OCI-LY7 (cell line): ENCODE measurements at regions not wholly inside any gene's neighbourhood (a gene's known extent, or its start where the extent isn't known, plus 50 kb on each side); places are given as distances from the start of the nearest gene placed in this dataset.

Experiments used
- BruUV-seq: library from RNA; stranded (reverse); fragments of 400-500 nt; replicated peaks from 2 replicates; lab custom pipeline; 2021; lab: Mats Ljungman, UMichigan
- CTCF ChIA-PET: fragments of 300-600 bp; sonication (Branson Sonifier 250); formaldehyde crosslinking; loops from one replicate; lab custom pipeline; 2022; ENCODE audit warnings: antibody characterized with exemption; ENCODE audit not compliant: unreplicated experiment; lab: Charles Lee
- POLR2A ChIA-PET: fragments of 300-600 bp; sonication (Branson Sonifier 250); formaldehyde crosslinking; loops from one replicate; lab custom pipeline; 2022; ENCODE audit warnings: antibody characterized with exemption; lab: Charles Lee
- DNase-seq: peaks from one replicate; pipeline ENCODE4 v3.0.0-alpha.2; 2015; ENCODE audit warnings: low spot score
- H2AFZ ChIP-seq: fragments of 200-600 bp; sonication (generic), shearing (Covaris generic); 2 replicates; pipeline ENCODE4 v1.6.1; 2014; ENCODE audit warnings: mild to moderate bottlenecking, antibody characterized with exemption, low read length, moderate library complexity
- H3K27ac ChIP-seq: fragments of 200-600 bp; sonication (generic); 2 replicates; pipeline ENCODE4 v1.5.1; 2014; ENCODE audit warnings: mixed run types, low read depth, mild to moderate bottlenecking, moderate library complexity, low read length, inconsistent platforms; ENCODE audit not compliant: poor library complexity, severe bottlenecking
- H3K36me3 ChIP-seq: fragments of 200-600 bp; sonication (generic); 2 replicates; pipeline ENCODE4 v1.6.1; 2014; ENCODE audit warnings: mild to moderate bottlenecking, antibody characterized with exemption, low read length, moderate library complexity, mixed read lengths; ENCODE audit not compliant: insufficient read depth
- H3K4me1 ChIP-seq: fragments of 200-600 bp; sonication (generic); 2 replicates; pipeline ENCODE4 v1.5.1; 2014; ENCODE audit warnings: mild to moderate bottlenecking, low read length; ENCODE audit not compliant: insufficient read depth, poor library complexity, severe bottlenecking
- H3K4me2 ChIP-seq: fragments of 200-600 bp; sonication (generic); 2 replicates; pipeline ENCODE4 v1.6.1; 2014; ENCODE audit warnings: mild to moderate bottlenecking, low read length
- H3K4me3 ChIP-seq: fragments of 200-600 bp; sonication (generic); 2 replicates; pipeline ENCODE4 v1.5.1; 2014; ENCODE audit warnings: mild to moderate bottlenecking, low read depth, low read length; ENCODE audit not compliant: poor library complexity, severe bottlenecking
- H3K79me2 ChIP-seq: fragments of 200-600 bp; sonication (generic); 2 replicates; pipeline ENCODE4 v1.6.1; 2016; ENCODE audit warnings: low read depth, mild to moderate bottlenecking, low read length, moderate library complexity, mixed read lengths; ENCODE audit not compliant: insufficient read depth
- H3K9me2 ChIP-seq: fragments of 200-600 bp; sonication (generic); 2 replicates; pipeline ENCODE4 v1.6.1; 2016; ENCODE audit warnings: mild to moderate bottlenecking, low read length, mixed read lengths; ENCODE audit not compliant: insufficient read depth
- H3K9me3 ChIP-seq: fragments of 200-600 bp; sonication (generic); 2 replicates; pipeline ENCODE4 v1.6.1; 2014; ENCODE audit warnings: mild to moderate bottlenecking, mixed run types, low read length, mixed read lengths
- H4K20me1 ChIP-seq: fragments of 200-600 bp; sonication (generic); 2 replicates; pipeline ENCODE4 v1.6.1; 2014; ENCODE audit warnings: mild to moderate bottlenecking, antibody characterized with exemption, low read length, moderate library complexity, mixed read lengths; ENCODE audit not compliant: insufficient read depth
- EZH2phosphoT487 ChIP-seq: fragments of 200-600 bp; sonication (generic); IDR thresholded peaks from 2 replicates; pipeline ENCODE4 v1.6.1; 2018; ENCODE audit warnings: low read depth, borderline replicate concordance, mild to moderate bottlenecking, mixed run types, antibody characterized with exemption, low read length, moderate library complexity, mixed read lengths
- intact Hi-C: fragments of 100-400 bp; cut with micrococcal nuclease; formaldehyde crosslinking; loops from one replicate; pipeline ENCODE4 v1.10.0; 2022; ENCODE audit not compliant: unreplicated experiment
- TF ChIP-seq, protein P1 (sequence below): fragments of 200-600 bp; sonication (generic); conservative IDR thresholded peaks from 2 replicates; pipeline ENCODE4 v1.5.1; 2014; ENCODE audit warnings: mild to moderate bottlenecking, antibody characterized with exemption, low read length, moderate library complexity, mixed read lengths

GRCh38 chr1:29747196-29747595 lies 510.9 kb downstream of the PTPRU start:
- Histone ChIP-seq H3K9me3 (no peaks in the 10 kb centered on the region), H3K79me2 (no peaks in the 10 kb centered on the region), H3K27ac (no peak overlapping the region), H3K4me2 (no peak overlapping the region), H2AFZ (no peak overlapping the region), H3K4me1 (no peaks in the 10 kb centered on the region), H3K9me2 (no peaks in the 10 kb centered on the region), H4K20me1 (no peaks in the 10 kb centered on the region), H3K36me3 (no peaks in the 10 kb centered on the region), H3K4me3 (no peak overlapping the region)
- BruUV-seq: no TSS peak
- TF ChIP-seq, protein P1, sequence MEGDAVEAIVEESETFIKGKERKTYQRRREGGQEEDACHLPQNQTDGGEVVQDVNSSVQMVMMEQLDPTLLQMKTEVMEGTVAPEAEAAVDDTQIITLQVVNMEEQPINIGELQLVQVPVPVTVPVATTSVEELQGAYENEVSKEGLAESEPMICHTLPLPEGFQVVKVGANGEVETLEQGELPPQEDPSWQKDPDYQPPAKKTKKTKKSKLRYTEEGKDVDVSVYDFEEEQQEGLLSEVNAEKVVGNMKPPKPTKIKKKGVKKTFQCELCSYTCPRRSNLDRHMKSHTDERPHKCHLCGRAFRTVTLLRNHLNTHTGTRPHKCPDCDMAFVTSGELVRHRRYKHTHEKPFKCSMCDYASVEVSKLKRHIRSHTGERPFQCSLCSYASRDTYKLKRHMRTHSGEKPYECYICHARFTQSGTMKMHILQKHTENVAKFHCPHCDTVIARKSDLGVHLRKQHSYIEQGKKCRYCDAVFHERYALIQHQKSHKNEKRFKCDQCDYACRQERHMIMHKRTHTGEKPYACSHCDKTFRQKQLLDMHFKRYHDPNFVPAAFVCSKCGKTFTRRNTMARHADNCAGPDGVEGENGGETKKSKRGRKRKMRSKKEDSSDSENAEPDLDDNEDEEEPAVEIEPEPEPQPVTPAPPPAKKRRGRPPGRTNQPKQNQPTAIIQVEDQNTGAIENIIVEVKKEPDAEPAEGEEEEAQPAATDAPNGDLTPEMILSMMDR: no peak
- TF ChIP-seq EZH2phosphoT487: no peak
- POLR2A ChIA-PET: no interaction called here
- CTCF ChIA-PET: no interaction called here
- no peak for DNase-seq
- intact Hi-C loops: no loop called here

DNA sequence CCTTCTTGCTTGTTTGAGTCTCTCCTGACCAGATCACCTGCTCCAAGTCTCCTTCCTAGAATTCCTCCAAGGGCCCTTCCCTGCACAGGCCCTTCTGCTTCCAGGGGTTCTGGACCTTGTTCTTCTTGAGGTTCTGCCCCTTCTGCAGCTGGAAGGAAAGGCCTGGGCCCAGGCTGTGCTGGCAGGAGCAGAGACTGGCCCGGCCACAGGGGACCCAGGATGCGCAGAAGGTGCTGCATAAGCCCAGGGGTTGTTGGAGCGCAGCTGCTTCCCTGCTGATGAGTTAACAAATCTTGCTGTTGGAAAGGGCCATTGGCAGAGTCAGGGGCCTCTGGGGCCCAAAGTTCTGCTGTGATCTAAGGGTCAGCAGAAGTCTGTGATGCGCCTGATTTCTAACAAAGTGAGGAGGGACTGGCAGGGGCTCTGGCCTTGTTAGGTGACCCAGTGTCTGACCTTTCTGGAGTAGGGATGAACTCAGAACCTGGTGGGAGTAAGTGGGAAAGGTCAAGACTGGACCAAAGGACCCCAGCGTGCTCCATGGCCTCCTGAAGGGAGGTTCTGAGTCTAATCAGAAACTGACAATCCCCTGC lies 509.8 kb downstream of the PTPRU start:
- no peaks in the 10 kb centered on the region for H3K79me2 ChIP-seq
- H3K4me1 ChIP-seq: no peaks in the 10 kb centered on the region
- ChIA-PET CTCF (no interaction called here), POLR2A (no interaction called here)
- BruUV-seq: no TSS peak
- no peak overlapping the region for H3K27ac ChIP-seq
- no peaks in the 10 kb centered on the region for H4K20me1 ChIP-seq
- no peaks in the 10 kb centered on the region for H3K36me3 ChIP-seq
- no peak for DNase-seq
- H3K9me2 ChIP-seq: no peaks in the 10 kb centered on the region
- no peaks in the 10 kb centered on the region for H3K9me3 ChIP-seq
- no peak overlapping the region for H2AFZ ChIP-seq
- intact Hi-C loops: no loop called here
- H3K4me2 ChIP-seq: no peak overlapping the region
- no peak for TF ChIP-seq EZH2phosphoT487
- TF ChIP-seq, protein P1: no peak
- H3K4me3 ChIP-seq: no peak overlapping the region

DNA sequence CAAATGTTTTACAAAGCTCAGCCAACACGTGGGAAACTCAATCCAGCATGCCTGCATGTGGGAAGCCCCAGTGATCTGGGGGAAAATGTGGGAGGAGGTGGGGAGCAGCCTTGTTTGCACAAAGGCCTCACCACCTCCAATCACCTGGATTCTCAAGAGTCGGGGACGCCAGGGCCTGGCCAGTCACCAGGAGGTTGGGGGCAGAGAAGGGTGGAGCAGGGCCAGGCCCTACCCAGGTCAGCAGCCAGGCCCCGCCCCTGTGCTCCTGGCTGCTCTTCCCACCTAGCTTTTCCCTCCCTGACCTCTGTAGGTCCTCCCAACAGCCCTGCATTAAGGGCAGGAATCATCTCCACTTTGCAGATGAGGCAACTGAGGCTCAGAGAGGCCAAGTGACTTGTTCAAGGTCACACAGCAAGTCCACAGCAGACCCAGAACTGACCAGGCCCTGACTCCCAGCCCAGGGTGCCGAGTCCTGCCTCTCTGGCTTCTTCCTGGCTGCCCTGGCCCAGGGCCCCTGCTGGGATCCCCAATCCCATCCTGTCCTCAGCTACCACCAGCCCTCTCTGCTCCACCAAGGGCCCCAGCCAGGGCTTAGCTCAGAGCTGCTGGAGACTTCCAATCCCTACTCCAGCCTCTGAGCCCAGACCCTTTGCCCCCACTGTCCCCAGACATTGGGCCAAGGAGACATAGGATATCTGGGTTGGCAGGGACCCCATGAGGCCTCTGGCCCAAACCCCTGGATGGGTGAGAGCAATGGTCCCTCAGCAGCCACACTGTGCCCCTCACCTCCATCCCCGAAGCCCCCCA lies 508.6 kb downstream of the PTPRU start:
- no peak for DNase-seq
- Histone ChIP-seq H3K9me2 (no peaks in the 10 kb centered on the region), H3K79me2 (no peaks in the 10 kb centered on the region), H3K9me3 (no peaks in the 10 kb centered on the region), H3K36me3 (no peaks in the 10 kb centered on the region), H3K4me1 (no peaks in the 10 kb centered on the region), H3K4me3 (no peak overlapping the region), H3K27ac (no peak overlapping the region), H4K20me1 (no peaks in the 10 kb centered on the region), H2AFZ (no peak overlapping the region), H3K4me2 (no peak overlapping the region)
- BruUV-seq: no TSS peak
- CTCF ChIA-PET: no interaction called here
- intact Hi-C loops: no loop called here
- no peak for TF ChIP-seq EZH2phosphoT487
- TF ChIP-seq, protein P1: no peak
- POLR2A ChIA-PET: no interaction called here
